ENCODE measurements at regions not wholly inside any gene's neighbourhood (a gene's known extent, or its start where the extent isn't known, plus 50 kb on each side); places are given as distances from the start of the nearest gene placed in this dataset.

GRCh38 chr3:159128628-159129027, 326.8 kb downstream of the MFSD1 start:
- DNase-seq = no peak
- H3K36me3 ChIP-seq = no peaks in the 10 kb centered on the region

DNA sequence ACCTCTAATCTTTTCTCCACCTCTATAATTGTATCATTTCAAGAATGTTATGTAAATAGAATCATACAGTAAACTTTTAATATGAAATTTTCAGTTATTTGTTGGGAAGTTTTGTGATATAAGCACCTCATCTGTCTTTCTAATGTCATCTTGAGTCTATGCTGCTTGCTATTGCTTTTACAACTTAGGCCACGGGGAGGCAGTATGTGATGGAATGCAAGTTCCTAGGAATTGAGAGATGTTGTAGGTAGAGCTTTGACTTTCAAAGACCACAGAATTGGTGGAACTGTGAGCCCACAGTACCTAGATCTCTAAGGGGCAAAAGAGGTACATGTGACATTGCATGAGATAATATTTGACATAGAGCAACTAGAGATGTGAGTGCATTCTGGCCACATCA, 328.3 kb downstream of the MFSD1 start:
- Histone ChIP-seq H3K4me3 (no peak overlapping the region), H3K27me3 (no peaks in the 10 kb centered on the region), H3K36me3 (no peaks in the 10 kb centered on the region), H3K9me3 (no peaks in the 10 kb centered on the region)
- no peak for DNase-seq

More at GRCh38 chr3:159128628-159129027, 326.8 kb downstream of the MFSD1 start:
- no peaks in the 10 kb centered on the region for H3K27me3 ChIP-seq
- no peak overlapping the region for H3K4me3 ChIP-seq
- H3K9me3 ChIP-seq = no peaks in the 10 kb centered on the region

DNA sequence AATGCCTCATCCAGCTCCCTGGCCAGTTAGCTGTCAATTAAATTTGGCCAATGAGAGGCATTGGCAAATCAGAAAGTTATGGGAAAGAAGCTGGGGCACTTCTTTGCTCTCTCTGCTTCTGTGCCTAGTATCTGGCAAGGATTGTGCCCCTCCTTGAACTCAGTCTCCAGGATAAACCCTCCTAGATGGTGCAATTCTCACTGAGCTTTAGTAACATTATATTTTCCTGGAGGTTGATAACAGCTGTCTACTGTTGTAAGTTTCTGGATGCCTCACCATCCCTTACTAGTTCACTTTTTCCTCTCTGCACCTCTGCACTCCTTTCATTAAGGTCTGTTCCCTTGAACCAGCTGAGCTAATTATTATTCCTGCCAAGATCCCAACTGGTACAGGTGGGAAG, 329.5 kb downstream of the MFSD1 start:
- H3K9me3 ChIP-seq = no peaks in the 10 kb centered on the region
- DNase-seq = no peak
- H3K36me3 ChIP-seq = no peaks in the 10 kb centered on the region
- H3K27me3 ChIP-seq = no peaks in the 10 kb centered on the region
- no peak overlapping the region for H3K4me3 ChIP-seq

DNA sequence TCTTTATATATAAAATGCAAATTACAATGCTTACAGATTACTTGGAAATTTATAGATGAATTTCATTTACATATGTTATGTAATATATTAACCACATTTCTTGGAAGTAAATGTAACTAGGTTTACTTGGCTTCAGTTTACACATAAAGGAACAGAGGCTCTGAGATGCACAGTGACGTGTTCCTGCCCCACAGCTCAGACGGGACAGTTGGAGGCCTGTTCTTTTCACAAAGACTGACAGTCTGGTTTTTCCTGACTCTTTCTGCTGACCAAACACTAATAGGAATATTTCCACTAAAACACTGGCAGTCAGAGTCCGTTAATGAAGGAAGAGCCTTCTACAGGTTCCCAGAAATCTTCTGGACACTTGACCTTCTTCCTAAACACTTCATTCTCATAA, 336.1 kb downstream of the MFSD1 start:
- no peaks in the 10 kb centered on the region for H3K9me3 ChIP-seq
- no peak for DNase-seq
- no peaks in the 10 kb centered on the region for H3K36me3 ChIP-seq
- H3K4me3 ChIP-seq = no peak overlapping the region
- H3K27me3 ChIP-seq = no peaks in the 10 kb centered on the region

- no peaks in the 10 kb centered on the region for H3K36me3 ChIP-seq
- H3K27me3 ChIP-seq = no peaks in the 10 kb centered on the region
- H3K9me3 ChIP-seq = no peaks in the 10 kb centered on the region
- H3K4me3 ChIP-seq = no peak overlapping the region
- no peak for DNase-seq
Observed at GRCh38 chr3:159139326-159139725, 337.5 kb downstream of the MFSD1 start.

DNA sequence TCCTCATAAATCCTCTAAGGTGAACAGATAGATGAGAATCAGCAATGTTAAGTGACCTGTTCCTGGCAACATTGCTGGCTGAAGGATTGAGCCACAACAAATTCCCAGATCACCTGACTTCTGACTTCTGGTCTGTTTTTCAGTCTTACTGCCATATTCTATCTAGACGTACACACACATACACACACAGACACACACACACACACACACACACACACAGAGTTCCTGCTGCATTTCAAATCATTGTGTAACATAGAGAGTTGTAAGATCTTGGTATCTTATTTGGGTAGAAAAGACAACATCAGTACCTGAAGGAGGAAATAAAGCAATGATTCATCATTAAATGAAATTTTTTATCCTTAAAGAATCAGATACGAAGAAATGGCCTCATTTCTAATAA, 342.6 kb downstream of the MFSD1 start:
- Histone ChIP-seq H3K27me3 (no peaks in the 10 kb centered on the region), H3K9me3 (no peaks in the 10 kb centered on the region), H3K36me3 (no peaks in the 10 kb centered on the region), H3K4me3 (no peak overlapping the region)
- no peak for DNase-seq

DNA sequence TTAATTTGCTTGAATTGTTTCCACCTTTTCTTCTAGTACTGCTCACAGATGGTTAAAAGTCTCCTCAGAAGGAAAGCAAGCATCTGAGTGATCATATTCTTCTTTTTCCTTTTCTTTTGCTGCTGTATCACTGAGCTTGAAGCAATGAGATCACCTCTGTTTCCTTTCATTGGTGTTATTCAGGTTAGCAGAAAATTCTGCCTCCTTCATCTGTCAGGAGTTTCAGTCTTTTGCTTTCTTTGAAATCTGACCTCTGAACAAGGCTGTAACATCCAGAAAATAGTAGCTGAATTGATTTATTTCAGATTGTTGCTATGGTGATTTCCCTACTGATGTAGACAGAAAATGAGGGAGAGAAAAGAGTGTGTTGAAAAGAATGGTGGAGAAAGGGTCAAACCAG, 343.0 kb downstream of the MFSD1 start:
- no peaks in the 10 kb centered on the region for H3K36me3 ChIP-seq
- DNase-seq = no peak
- H3K27me3 ChIP-seq = no peaks in the 10 kb centered on the region
- no peaks in the 10 kb centered on the region for H3K9me3 ChIP-seq
- H3K4me3 ChIP-seq = no peak overlapping the region

- DNase-seq = no peak
- H3K36me3 ChIP-seq = no peaks in the 10 kb centered on the region
- no peaks in the 10 kb centered on the region for H3K9me3 ChIP-seq
- H3K27me3 ChIP-seq = no peaks in the 10 kb centered on the region
- no peak overlapping the region for H3K4me3 ChIP-seq
Observed at GRCh38 chr3:159146392-159146791, 344.5 kb downstream of the MFSD1 start.

GRCh38 chr3:159146856-159147435, 345.1 kb downstream of the MFSD1 start:
- Histone ChIP-seq H3K9me3 (no peaks in the 10 kb centered on the region), H3K27me3 (no peaks in the 10 kb centered on the region), H3K4me3 (no peak overlapping the region), H3K36me3 (no peaks in the 10 kb centered on the region)
- DNase-seq = no peak

DNA sequence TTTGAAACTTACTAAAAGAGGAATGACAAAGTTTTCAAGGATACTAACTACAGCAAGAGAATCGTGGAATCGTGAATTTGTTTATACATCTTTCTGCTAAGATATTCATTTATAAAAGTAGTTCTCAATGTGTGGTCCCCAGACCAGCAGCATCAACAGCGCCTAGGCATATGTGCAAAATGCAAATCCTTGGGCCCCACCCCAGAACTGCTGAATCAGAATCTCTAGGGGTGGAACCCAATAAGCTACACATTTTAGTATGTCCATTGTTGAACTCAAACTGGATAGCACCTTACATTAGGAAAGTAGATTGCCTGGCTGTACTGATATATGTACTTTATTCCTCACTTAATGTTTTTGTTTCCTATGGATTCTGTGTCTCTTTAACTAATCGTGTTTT, 346.0 kb downstream of the MFSD1 start:
- Histone ChIP-seq H3K36me3 (no peaks in the 10 kb centered on the region), H3K27me3 (no peaks in the 10 kb centered on the region), H3K9me3 (no peaks in the 10 kb centered on the region), H3K4me3 (no peak overlapping the region)
- no peak for DNase-seq

GRCh38 chr3:159148466-159148865, 346.6 kb downstream of the MFSD1 start:
- Histone ChIP-seq H3K9me3 (no peaks in the 10 kb centered on the region), H3K4me3 (no peak overlapping the region), H3K27me3 (no peaks in the 10 kb centered on the region), H3K36me3 (no peaks in the 10 kb centered on the region)
- no peak for DNase-seq

- no peaks in the 10 kb centered on the region for H3K27me3 ChIP-seq
- no peak for DNase-seq
- no peaks in the 10 kb centered on the region for H3K9me3 ChIP-seq
- no peak overlapping the region for H3K4me3 ChIP-seq
- H3K36me3 ChIP-seq = no peaks in the 10 kb centered on the region
Observed at GRCh38 chr3:159149131-159149530, 347.3 kb downstream of the MFSD1 start.

DNA sequence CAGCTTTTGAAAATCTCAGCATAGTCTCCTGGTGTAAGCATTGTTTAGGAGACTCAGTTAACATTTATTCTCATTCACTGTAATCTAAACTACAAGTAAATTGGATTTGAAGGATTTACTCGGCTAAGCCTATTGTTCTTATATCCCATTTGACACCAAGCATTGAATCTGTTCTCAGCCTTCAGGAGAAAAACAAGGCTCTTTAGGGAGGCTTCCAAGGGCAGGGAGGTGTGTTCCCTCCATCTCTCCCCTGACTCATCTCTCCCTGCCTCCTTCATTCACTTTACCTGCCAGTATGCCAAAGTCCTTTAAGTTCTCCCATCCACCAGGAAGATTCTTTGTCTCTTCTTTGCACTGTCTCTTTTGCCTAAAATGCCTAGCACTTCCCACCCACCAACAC, 347.8 kb downstream of the MFSD1 start:
- no peak for DNase-seq
- Histone ChIP-seq H3K27me3 (no peaks in the 10 kb centered on the region), H3K36me3 (no peaks in the 10 kb centered on the region), H3K4me3 (no peak overlapping the region), H3K9me3 (no peaks in the 10 kb centered on the region)

GRCh38 chr3:159150180-159150579, 348.3 kb downstream of the MFSD1 start:
- no peak for DNase-seq
- H3K27me3 ChIP-seq = no peaks in the 10 kb centered on the region
- no peaks in the 10 kb centered on the region for H3K36me3 ChIP-seq
- H3K4me3 ChIP-seq = no peak overlapping the region
- H3K9me3 ChIP-seq = no peaks in the 10 kb centered on the region

DNA sequence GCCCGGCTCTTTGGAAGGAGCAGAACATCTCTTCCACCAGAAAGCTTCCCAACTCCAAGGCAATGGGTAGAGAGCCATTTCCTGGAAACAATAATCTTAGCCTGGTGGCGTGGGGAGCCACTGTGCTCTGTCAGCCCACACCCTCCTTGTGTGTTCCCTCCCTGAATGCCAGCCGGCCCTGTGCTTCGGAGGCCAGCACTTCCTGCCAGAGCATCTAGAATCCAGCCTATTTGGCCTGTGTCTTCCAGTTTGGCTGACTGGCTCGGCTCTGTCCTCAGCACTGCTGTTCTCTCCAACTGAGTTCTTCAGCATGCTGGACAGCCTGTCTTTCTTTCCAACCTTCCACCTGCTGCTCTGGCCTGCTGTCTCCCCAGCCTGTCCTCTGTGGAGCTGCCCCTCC, 349.3 kb downstream of the MFSD1 start:
- Histone ChIP-seq H3K4me3 (no peak overlapping the region), H3K9me3 (no peaks in the 10 kb centered on the region), H3K36me3 (no peaks in the 10 kb centered on the region), H3K27me3 (no peaks in the 10 kb centered on the region)
- DNase-seq = no peak

GRCh38 chr3:159157275-159157674, 355.4 kb downstream of the MFSD1 start:
- H3K27me3 ChIP-seq = no peaks in the 10 kb centered on the region

GRCh38 chr3:159158213-159158612, 356.4 kb downstream of the MFSD1 start:
- no peaks in the 10 kb centered on the region for H3K36me3 ChIP-seq
- H3K27me3 ChIP-seq = no peaks in the 10 kb centered on the region
- no peak overlapping the region for H3K4me3 ChIP-seq
- no peak for DNase-seq
- H3K9me3 ChIP-seq = no peaks in the 10 kb centered on the region; the same call in 1 of the 2 replicates

More at GRCh38 chr3:159157275-159157674, 355.4 kb downstream of the MFSD1 start:
- no peak for DNase-seq
- Histone ChIP-seq H3K36me3 (no peaks in the 10 kb centered on the region), H3K9me3 (no peaks in the 10 kb centered on the region; the same call in 1 of the 2 replicates), H3K4me3 (no peak overlapping the region)

- Histone ChIP-seq H3K36me3 (no peaks in the 10 kb centered on the region), H3K4me3 (no peak overlapping the region), H3K27me3 (no peaks in the 10 kb centered on the region), H3K9me3 (peaks cover under 1% of the 10 kb centered on the region; the same call in 1 of the 2 replicates)
- no peak for DNase-seq
Observed at GRCh38 chr3:159158801-159159200, 356.9 kb downstream of the MFSD1 start.

GRCh38 chr3:159159546-159159945, 357.7 kb downstream of the MFSD1 start:
- peaks cover 1% of the 10 kb centered on the region; the same call in 1 of the 2 replicates for H3K9me3 ChIP-seq
- H3K27me3 ChIP-seq = no peaks in the 10 kb centered on the region
- H3K4me3 ChIP-seq = no peak overlapping the region
- no peak for DNase-seq
- no peaks in the 10 kb centered on the region for H3K36me3 ChIP-seq

Data from MG63 (cell line).